Lung (tissue), 11 donors: ENCODE measurements at regions not wholly inside any gene's neighbourhood (a gene's known extent, or its start where the extent isn't known, plus 50 kb on each side); places are given as distances from the start of the nearest gene placed in this dataset.

Experiments used
- ATAC-seq: fragments of 200-7000 bp; cut with Tn5 transposase; one replicate; pipeline ENCODE4 v1.9.1; 2020; ENCODE audit warnings: moderate number of reproducible peaks; ENCODE audit not compliant: insufficient read depth, low FRiP score
- DNase-seq, 3 donors: peaks; one replicate each; pipeline ENCODE4 v3.0.0-alpha.2; 2013 to 2017
- H3K27ac ChIP-seq, 2 donors: one replicate each; pipeline ENCODE4 v1.5.1; 2013; ENCODE audit warnings: mild to moderate bottlenecking in 2 of 2, moderate library complexity in 2 of 2, control low read depth in 1 of 2, inconsistent platforms in 1 of 2, low read depth in 1 of 2, low read length in 1 of 2
- H3K27me3 ChIP-seq, 3 donors: one replicate each; pipeline ENCODE4 v1.5.1; 2013; ENCODE audit warnings: low read length in 2 of 3; ENCODE audit not compliant: control insufficient read depth in 3 of 3, insufficient read depth in 3 of 3
- H3K36me3 ChIP-seq, 4 donors: one replicate each; pipeline ENCODE4 v1.5.1; 2013; ENCODE audit warnings: low read length in 4 of 4, mild to moderate bottlenecking in 1 of 4, moderate library complexity in 1 of 4; ENCODE audit not compliant: control insufficient read depth in 4 of 4, insufficient read depth in 4 of 4
- H3K4me1 ChIP-seq, 5 donors: one replicate each; pipeline ENCODE4 v1.5.1; 2013; ENCODE audit warnings: low read length in 5 of 5, mild to moderate bottlenecking in 2 of 5, moderate library complexity in 1 of 5; ENCODE audit not compliant: control insufficient read depth in 5 of 5, insufficient read depth in 5 of 5
- H3K4me3 ChIP-seq: one replicate; pipeline ENCODE4 v1.5.1; 2013; ENCODE audit warnings: mild to moderate bottlenecking, control low read depth, moderate library complexity
- H3K9ac ChIP-seq, 2 donors: one replicate each; pipeline ENCODE4 v1.5.1; 2013; ENCODE audit warnings: low read length in 2 of 2, control low read depth in 1 of 2; ENCODE audit not compliant: insufficient read depth in 1 of 2
- H3K9me3 ChIP-seq, 4 donors: one replicate each; pipeline ENCODE4 v1.5.1; 2013; ENCODE audit warnings: low read length in 3 of 4, mild to moderate bottlenecking in 1 of 4, moderate library complexity in 1 of 4; ENCODE audit not compliant: control insufficient read depth in 4 of 4, insufficient read depth in 3 of 4
- WGBS, 2 donors: extraction: QIAGEN DNeasy Blood & Tissue Kit; methylation state at CpG; one replicate each; pipeline ENCODE4 v1.1.7; 2013; 5-methylcytosine and 5-hydroxymethylcytosine counted together
- TF ChIP-seq, protein P1 (sequence below): IDR thresholded peaks from 2 replicates; pipeline ENCODE4 v1.5.1; 2012; ENCODE audit warnings: mild to moderate bottlenecking; ENCODE audit errors: control extremely low read depth, extremely low read depth
- donor health status: control.
- donor health status: control.
- donor health status: Bipolar disorder and iron deficiency.
- donor health status: healthy.
- donor health status: DM: yes; HTN: yes; CAD: no.

GRCh38 chr4:164192844-164193243, 561.1 kb upstream of the SMIM31 start:
- TF ChIP-seq, protein P1, sequence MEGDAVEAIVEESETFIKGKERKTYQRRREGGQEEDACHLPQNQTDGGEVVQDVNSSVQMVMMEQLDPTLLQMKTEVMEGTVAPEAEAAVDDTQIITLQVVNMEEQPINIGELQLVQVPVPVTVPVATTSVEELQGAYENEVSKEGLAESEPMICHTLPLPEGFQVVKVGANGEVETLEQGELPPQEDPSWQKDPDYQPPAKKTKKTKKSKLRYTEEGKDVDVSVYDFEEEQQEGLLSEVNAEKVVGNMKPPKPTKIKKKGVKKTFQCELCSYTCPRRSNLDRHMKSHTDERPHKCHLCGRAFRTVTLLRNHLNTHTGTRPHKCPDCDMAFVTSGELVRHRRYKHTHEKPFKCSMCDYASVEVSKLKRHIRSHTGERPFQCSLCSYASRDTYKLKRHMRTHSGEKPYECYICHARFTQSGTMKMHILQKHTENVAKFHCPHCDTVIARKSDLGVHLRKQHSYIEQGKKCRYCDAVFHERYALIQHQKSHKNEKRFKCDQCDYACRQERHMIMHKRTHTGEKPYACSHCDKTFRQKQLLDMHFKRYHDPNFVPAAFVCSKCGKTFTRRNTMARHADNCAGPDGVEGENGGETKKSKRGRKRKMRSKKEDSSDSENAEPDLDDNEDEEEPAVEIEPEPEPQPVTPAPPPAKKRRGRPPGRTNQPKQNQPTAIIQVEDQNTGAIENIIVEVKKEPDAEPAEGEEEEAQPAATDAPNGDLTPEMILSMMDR, result no peak
- Histone ChIP-seq H3K27ac (no peak overlapping the region), H3K4me1 (no peaks in the 10 kb centered on the region), H3K9ac (no peak overlapping the region), H3K9me3 (peaks cover 0 to 5% (median 3%) of the 10 kb centered on the region in 4 donors), H3K36me3 (no peaks in the 10 kb centered on the region), H3K27me3 (no peaks in the 10 kb centered on the region), H3K4me3 (no peak overlapping the region)
- no peak for ATAC-seq
- DNase-seq, result no peak
- WGBS, 2 donors, result 91% methylated on average over 5 of the region's 5 CpGs

- no peak for DNase-seq
Observed at GRCh38 chr4:164193676-164194075, 560.3 kb upstream of the SMIM31 start.

DNA sequence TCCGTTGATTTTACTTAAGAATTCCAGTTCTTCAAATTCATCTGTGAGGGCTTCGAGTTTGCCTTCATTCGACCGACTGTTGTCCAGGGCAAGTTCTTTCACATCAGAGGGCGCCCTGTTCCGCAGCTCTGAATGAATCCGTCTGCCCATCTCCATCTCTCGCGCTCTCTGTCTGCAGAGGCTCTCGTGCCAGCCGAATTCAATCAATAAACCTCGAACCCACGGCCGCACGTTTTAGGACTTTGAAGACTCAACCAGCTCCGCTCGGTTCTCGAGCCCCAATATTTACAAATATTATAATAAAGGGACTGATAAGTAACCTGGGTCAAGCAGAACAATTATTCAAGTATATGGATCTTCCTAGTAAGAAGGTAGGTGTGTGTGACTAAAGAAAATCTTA, 556.4 kb upstream of the SMIM31 start:
- no peaks in the 10 kb centered on the region for H3K27me3 ChIP-seq
- H3K36me3 ChIP-seq, result no peaks in the 10 kb centered on the region
- H3K9me3 ChIP-seq, result peaks cover 0 to 2% (median 0%) of the 10 kb centered on the region in 4 donors
- no peak overlapping the region for H3K27ac ChIP-seq
- DNase-seq (no peak), ATAC-seq (no peak)
- TF ChIP-seq, protein P1, result no peak
- WGBS, 2 donors, result 91% methylated on average over 18 of the region's 18 CpGs
- H3K4me3 ChIP-seq, result no peak overlapping the region
- H3K4me1 ChIP-seq, result no peaks in the 10 kb centered on the region
- H3K9ac ChIP-seq, result no peak overlapping the region

More at GRCh38 chr4:164193676-164194075, 560.3 kb upstream of the SMIM31 start:
- H3K9ac ChIP-seq, result no peak overlapping the region
- no peak overlapping the region for H3K4me3 ChIP-seq
- H3K27me3 ChIP-seq, result no peaks in the 10 kb centered on the region
- no peaks in the 10 kb centered on the region for H3K4me1 ChIP-seq
- ATAC-seq, result no peak
- no peak overlapping the region for H3K27ac ChIP-seq
- TF ChIP-seq, protein P1, result no peak
- no peaks in the 10 kb centered on the region for H3K36me3 ChIP-seq
- peaks cover 0 to 4% (median 1%) of the 10 kb centered on the region in 4 donors for H3K9me3 ChIP-seq

DNA sequence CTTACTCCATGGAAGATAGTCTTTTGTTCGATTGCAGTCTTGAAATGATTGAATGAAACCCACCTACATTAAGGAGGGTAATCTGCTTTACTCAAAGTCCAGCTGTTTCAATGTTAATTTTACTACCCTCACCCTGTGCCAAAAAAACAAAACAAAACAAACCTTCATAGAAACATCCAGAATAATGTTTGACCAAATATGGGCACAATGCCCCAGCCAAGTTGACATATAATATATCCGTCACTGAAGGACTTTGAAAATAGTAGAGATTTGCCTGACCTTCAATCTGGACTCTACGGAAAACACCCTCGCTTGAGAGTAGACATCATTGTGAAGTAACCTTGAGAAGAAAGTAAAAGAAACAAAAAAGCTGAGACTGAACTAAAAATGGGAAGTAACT, 550.5 kb upstream of the SMIM31 start:
- H3K4me1 ChIP-seq, result no peaks in the 10 kb centered on the region
- H3K36me3 ChIP-seq, result no peaks in the 10 kb centered on the region
- no peaks in the 10 kb centered on the region for H3K9me3 ChIP-seq
- no peaks in the 10 kb centered on the region for H3K27me3 ChIP-seq
- H3K4me3 ChIP-seq, result no peak overlapping the region
- ATAC-seq (no peak), DNase-seq (no peak)
- TF ChIP-seq, protein P1, result no peak
- WGBS, 2 donors, result 80 to 81% methylated on average over 4 of the region's 4 CpGs
- no peak overlapping the region for H3K27ac ChIP-seq
- no peak overlapping the region for H3K9ac ChIP-seq
